ENCODE measurements at regions not wholly inside any gene's neighbourhood (a gene's known extent, or its start where the extent isn't known, plus 50 kb on each side); places are given as distances from the start of the nearest gene placed in this dataset.

GRCh38 chr7:152544971-152545619, 109.3 kb upstream of the KMT2C start:
- TF ChIP-seq CTCF (IDR thresholded peaks at IDR 0.05; ENCODE audit: insufficient read depth, low read depth, low read length) = no peak
- no peak for TF ChIP-seq EZH2 (IDR thresholded peaks at IDR 0.05; ENCODE audit: insufficient read depth, low read length)
